Head of caudate nucleus (tissue), 42 donors: ENCODE measurements at regions not wholly inside any gene's neighbourhood (a gene's known extent, or its start where the extent isn't known, plus 50 kb on each side); places are given as distances from the start of the nearest gene placed in this dataset.
A peak's percentile ranks its signal among the peaks of the same experiment; 100 is the strongest.
"Not testable (repeated sequence)": the region's sequence is repeated elsewhere in the genome, so short reads cannot be mapped to it uniquely, and the experiment has no call there.

ENCODE experiments used
- DNase-seq, 42 donors: peaks; one replicate each; pipeline versions ENCODE4 v3.0.0 to v3.0.0-alpha.2; 2020 to 2021; ENCODE audit warnings: mixed read lengths in 7 of 42
- intact Hi-C: fragments of 100-400 bp; cut with DNase I; formaldehyde crosslinking; loops from one replicate; pipeline ENCODE4 v1.15.0; 2022

- intact Hi-C loops, result no loop called here
- DNase-seq, result peak; percentile 52 to 97 (median 85)
Measured at GRCh38 chr1:18557621-18558465, 72.8 kb upstream of the PAX7 start.

- no peak for DNase-seq
- intact Hi-C loops, result no loop called here
Measured at GRCh38 chr1:18560692-18561091, 70.0 kb upstream of the PAX7 start.

- intact Hi-C loops, result no loop called here
- DNase-seq, result no peak
Measured at GRCh38 chr1:18561967-18562366, 68.7 kb upstream of the PAX7 start.

- intact Hi-C loops, result no loop called here
Measured at GRCh38 chr1:18564676-18565075, 66.0 kb upstream of the PAX7 start.

GRCh38 chr1:18565321-18565720 is 65.3 kb upstream of the PAX7 start:
- intact Hi-C loops, result no loop called here
- no peak for DNase-seq

More at GRCh38 chr1:18564676-18565075, 66.0 kb upstream of the PAX7 start:
- DNase-seq, result no peak

- no peak for DNase-seq
- intact Hi-C loops, result no loop called here
Measured at GRCh38 chr1:18568489-18568888, 62.2 kb upstream of the PAX7 start.

- intact Hi-C loops, result no loop called here
- DNase-seq, result no peak
Measured at GRCh38 chr1:18569251-18569650, 61.4 kb upstream of the PAX7 start.

- no peak for DNase-seq
- intact Hi-C loops, result no loop called here
Measured at GRCh38 chr1:18569811-18570545, 60.7 kb upstream of the PAX7 start.

- no peak for DNase-seq
- intact Hi-C loops, result no loop called here
Measured at GRCh38 chr1:18571275-18571674, 59.4 kb upstream of the PAX7 start.

- intact Hi-C loops, result no loop called here
- DNase-seq, result no peak
Measured at GRCh38 chr1:18572022-18572880, 58.4 kb upstream of the PAX7 start.

- intact Hi-C loops, result no loop called here
- DNase-seq, result no peak
Measured at GRCh38 chr1:18573170-18573569, 57.5 kb upstream of the PAX7 start.

- DNase-seq, result no peak
- intact Hi-C loops, result no loop called here
Measured at GRCh38 chr1:18574754-18575153, 55.9 kb upstream of the PAX7 start.

- intact Hi-C loops, result no loop called here
- DNase-seq, result peak in 33 of 42 donors; percentile 33 to 89 (median 70)
Measured at GRCh38 chr1:18575620-18576019, 55.0 kb upstream of the PAX7 start.

GRCh38 chr1:18578271-18578670 is 52.4 kb upstream of the PAX7 start:
- no peak for DNase-seq
- intact Hi-C loops, result no loop called here

- DNase-seq, intact Hi-C loops: not testable (repeated sequence)
Measured at GRCh38 chr1:18579267-18579666, 51.4 kb upstream of the PAX7 start.

- no peak for DNase-seq
- intact Hi-C loops, result loop anchor here (10.0 kb wide), 1 partner anchor 915 kb away; no protein-coding TSS in a partner anchor
Measured at GRCh38 chr1:18580047-18580446, 50.6 kb upstream of the PAX7 start.

- intact Hi-C loops, result loop anchor here (10.0 kb wide), 1 partner anchor 916 kb away; no protein-coding TSS in a partner anchor
- DNase-seq, result no peak
Measured at GRCh38 chr1:18580691-18581419, 49.8 kb upstream of the PAX7 start.
